ENCODE measurements at regions not wholly inside any gene's neighbourhood (a gene's known extent, or its start where the extent isn't known, plus 50 kb on each side); places are given as distances from the start of the nearest gene placed in this dataset.

- TF ChIP-seq CTCF (IDR thresholded peaks at IDR 0.05), result no peak
- Mint-ChIP-seq H3K36me3 (ENCODE audit: low read depth) (peaks cover 40% of the 10 kb centered on the region), H3K4me3 (0 out of 2 replicates have a peak overlapping the region, but pooled peaks have one; percentile 20), H3K27ac (peak overlapping the region; percentile 50), H3K27me3 (ENCODE audit: insufficient read depth) (no peaks in the 10 kb centered on the region), H3K4me1 (ENCODE audit: low read depth) (peaks cover 83% of the 10 kb centered on the region), H3K9me3 (no peaks in the 10 kb centered on the region)
- no peak for DNase-seq
These were observed 129.4 kb downstream of the C9orf152 start for GRCh38 chr9:110078604-110079003.

GRCh38 chr9:110081395-110081794 is 126.6 kb downstream of the C9orf152 start:
- H3K9me3 Mint-ChIP-seq, result no peaks in the 10 kb centered on the region
- DNase-seq, result peak; percentile 62
- peak overlapping the region; percentile 56 for H3K4me3 Mint-ChIP-seq
- peak overlapping the region; percentile 88 for H3K27ac Mint-ChIP-seq
- peaks cover 81% of the 10 kb centered on the region for H3K4me1 Mint-ChIP-seq (ENCODE audit: low read depth)
- peaks cover 42% of the 10 kb centered on the region for H3K36me3 Mint-ChIP-seq (ENCODE audit: low read depth)
- H3K27me3 Mint-ChIP-seq (ENCODE audit: insufficient read depth), result peaks cover 3% of the 10 kb centered on the region; the same call in 1 of the 2 replicates
- TF ChIP-seq CTCF (IDR thresholded peaks at IDR 0.05), result no peak

GRCh38 chr9:110083866-110084265 is 124.1 kb downstream of the C9orf152 start:
- peaks cover 79% of the 10 kb centered on the region for H3K4me1 Mint-ChIP-seq (ENCODE audit: low read depth)
- DNase-seq, result no peak

GRCh38 chr9:110086537-110086936 is 121.4 kb downstream of the C9orf152 start:
- Mint-ChIP-seq H3K36me3 (ENCODE audit: low read depth) (peaks cover 46% of the 10 kb centered on the region), H3K9me3 (no peaks in the 10 kb centered on the region), H3K4me3 (no peak overlapping the region), H3K27me3 (ENCODE audit: insufficient read depth) (peaks cover 3% of the 10 kb centered on the region; the same call in 1 of the 2 replicates), H3K4me1 (ENCODE audit: low read depth) (peaks cover 83% of the 10 kb centered on the region), H3K27ac (no peak overlapping the region; the same call in 1 of the 2 replicates)
- TF ChIP-seq CTCF (IDR thresholded peaks at IDR 0.05), result no peak
- no peak for DNase-seq

More at GRCh38 chr9:110083866-110084265, 124.1 kb downstream of the C9orf152 start:
- Mint-ChIP-seq H3K9me3 (no peaks in the 10 kb centered on the region), H3K36me3 (ENCODE audit: low read depth) (peaks cover 52% of the 10 kb centered on the region), H3K27me3 (ENCODE audit: insufficient read depth) (peaks cover 3% of the 10 kb centered on the region; the same call in 1 of the 2 replicates), H3K27ac (peak overlapping the region; percentile 70), H3K4me3 (no peak overlapping the region; the same call in 1 of the 2 replicates)
- TF ChIP-seq CTCF (IDR thresholded peaks at IDR 0.05), result no peak

- Mint-ChIP-seq H3K4me1 (ENCODE audit: low read depth) (peaks cover 74% of the 10 kb centered on the region), H3K4me3 (no peak overlapping the region), H3K27me3 (ENCODE audit: insufficient read depth) (peaks cover 3% of the 10 kb centered on the region; the same call in 1 of the 2 replicates), H3K9me3 (no peaks in the 10 kb centered on the region), H3K36me3 (ENCODE audit: low read depth) (peaks cover 37% of the 10 kb centered on the region), H3K27ac (no peak overlapping the region)
- no peak for TF ChIP-seq CTCF (IDR thresholded peaks at IDR 0.05)
- DNase-seq, result no peak
These were observed 120.4 kb downstream of the C9orf152 start for GRCh38 chr9:110087605-110088004.

Data from HFFc6 (cell line).